GM12892 (cell line): ENCODE measurements at regions not wholly inside any gene's neighbourhood (a gene's known extent, or its start where the extent isn't known, plus 50 kb on each side); places are given as distances from the start of the nearest gene placed in this dataset.

Experiments used
- DNase-seq: peaks from one replicate; pipeline ENCODE4 v3.0.0; 2011; ENCODE audit not compliant: insufficient read length
- FAIRE-seq: peaks from 2 replicates; lab custom pipeline; 2011; peaks lifted over from hg19 to GRCh38; lab: Jason Lieb, UNC
- POLR2A ChIP-seq: IDR thresholded peaks from 2 replicates; pipeline ENCODE4 v1.6.1; 2011; ENCODE audit warnings: low read depth, low read length, control low read depth
- POLR2AphosphoS5 ChIP-seq: IDR thresholded peaks from 2 replicates; pipeline ENCODE4 v1.6.1; 2011; ENCODE audit warnings: low read depth, low read length, control low read depth
- TAF1 ChIP-seq: IDR thresholded peaks from 2 replicates; pipeline ENCODE4 v1.6.1; 2011; ENCODE audit warnings: low read depth, mild to moderate bottlenecking, control low read depth, low read length, borderline replicate concordance

DNA sequence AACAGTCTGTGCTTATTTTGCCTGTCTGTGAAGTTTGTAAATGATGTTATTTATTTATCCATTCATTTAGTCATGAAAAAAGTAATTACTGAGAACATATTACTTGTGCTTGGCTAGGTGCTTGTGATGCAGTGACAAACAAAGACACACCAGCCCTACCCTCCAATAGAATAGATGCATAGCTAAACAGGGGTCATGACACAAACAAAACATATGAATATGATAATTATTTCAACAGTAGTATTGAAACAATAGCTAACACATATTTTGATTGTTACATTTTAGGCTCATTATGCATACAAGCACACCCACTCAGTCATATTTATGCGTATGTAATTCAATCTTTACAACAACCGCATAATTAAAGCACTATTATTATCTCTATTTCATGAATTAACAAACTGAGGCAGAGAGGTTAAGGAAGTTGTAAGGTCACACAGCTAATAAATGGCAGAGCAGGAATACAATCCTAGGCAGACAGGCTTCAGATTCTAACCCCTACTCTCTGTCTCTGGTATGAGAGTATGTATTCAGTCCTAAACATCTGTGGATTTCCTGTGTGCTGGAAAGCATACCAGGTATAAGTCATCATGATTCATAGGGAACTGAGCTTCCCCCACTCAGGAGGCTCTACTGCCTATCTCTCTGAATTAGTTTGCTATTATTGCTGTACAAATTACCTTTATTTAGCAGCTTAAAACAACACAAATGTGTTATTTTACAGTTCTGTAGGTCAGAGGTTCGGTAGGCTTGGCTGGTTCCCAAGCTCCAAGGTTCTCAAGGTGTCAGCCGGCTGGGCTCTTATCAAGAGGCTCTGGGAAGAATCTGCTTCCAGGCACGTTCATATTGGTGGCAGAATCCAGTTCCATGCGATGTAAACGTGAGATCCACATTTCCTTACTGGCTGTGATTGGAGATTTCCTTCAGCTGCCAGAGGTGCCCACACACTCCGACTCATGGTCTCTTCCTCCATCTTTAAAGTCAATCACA lies 509.4 kb downstream of the GALC start:
- no peak for TF ChIP-seq POLR2AphosphoS5
- DNase-seq = no peak
- no peak for FAIRE-seq

DNA sequence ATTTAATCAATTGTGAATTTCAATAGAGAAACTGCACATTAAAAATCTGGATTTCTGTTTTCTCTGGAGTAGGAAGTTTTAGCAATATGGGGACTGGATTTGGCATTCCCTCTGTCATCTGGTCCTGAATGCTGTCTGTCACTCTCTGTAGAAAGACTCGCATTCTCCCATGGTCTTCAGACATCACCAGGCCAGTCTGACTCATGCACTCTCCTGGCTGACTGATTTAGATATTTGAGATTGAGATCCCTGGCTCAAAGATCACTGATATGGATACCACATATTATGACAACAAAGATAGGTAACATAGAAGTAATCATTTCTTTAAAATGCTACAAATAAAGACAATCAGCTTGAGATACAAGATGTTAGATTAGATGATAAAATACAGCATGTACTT lies 524.5 kb downstream of the GALC start:
- TF ChIP-seq POLR2AphosphoS5 (no peak), POLR2A (no peak), TAF1 (no peak)
- FAIRE-seq (no peak), DNase-seq (no peak)

DNA sequence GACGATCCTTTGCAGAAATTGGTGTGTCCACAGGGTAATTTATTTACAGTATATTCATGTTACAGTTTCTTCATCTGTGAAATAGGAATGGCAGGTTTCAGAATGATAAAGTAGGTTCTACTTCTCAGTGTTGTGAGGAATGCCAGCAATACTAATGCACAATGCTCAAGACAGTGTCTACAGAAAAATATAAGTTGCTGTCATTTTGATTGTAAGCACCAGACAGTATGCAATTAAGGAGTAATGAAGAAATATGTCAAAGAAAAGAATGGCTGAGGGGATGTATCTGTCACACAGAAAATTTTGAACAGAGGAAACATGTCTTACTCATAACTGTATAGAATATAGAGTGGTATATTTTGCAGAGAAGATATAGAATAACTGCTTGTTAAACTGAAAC lies 525.4 kb downstream of the GALC start:
- TF ChIP-seq POLR2AphosphoS5 (no peak), POLR2A (no peak), TAF1 (no peak)
- FAIRE-seq (no peak), DNase-seq (no peak)

DNA sequence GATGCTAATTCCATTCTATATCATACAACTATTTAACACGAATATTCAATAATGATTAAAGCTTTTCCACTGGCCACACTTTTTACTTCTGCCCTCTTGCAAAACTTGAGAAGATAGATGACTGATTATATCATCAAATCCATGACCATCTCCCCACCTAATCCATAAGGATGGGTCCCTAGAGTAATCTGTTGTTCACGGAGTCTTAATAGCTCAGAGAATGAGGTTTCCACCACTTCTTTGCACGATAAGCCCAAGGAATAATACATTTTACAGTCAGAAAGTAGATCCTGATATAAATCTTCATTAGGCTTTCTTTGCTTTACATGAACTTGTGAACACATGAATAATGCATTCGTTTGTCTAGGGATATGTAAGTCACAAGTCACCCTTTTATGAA lies 527.2 kb downstream of the GALC start:
- DNase-seq (no peak), FAIRE-seq (no peak)
- TF ChIP-seq POLR2A = no peak
- TF ChIP-seq TAF1 = no peak
- no peak for TF ChIP-seq POLR2AphosphoS5

DNA sequence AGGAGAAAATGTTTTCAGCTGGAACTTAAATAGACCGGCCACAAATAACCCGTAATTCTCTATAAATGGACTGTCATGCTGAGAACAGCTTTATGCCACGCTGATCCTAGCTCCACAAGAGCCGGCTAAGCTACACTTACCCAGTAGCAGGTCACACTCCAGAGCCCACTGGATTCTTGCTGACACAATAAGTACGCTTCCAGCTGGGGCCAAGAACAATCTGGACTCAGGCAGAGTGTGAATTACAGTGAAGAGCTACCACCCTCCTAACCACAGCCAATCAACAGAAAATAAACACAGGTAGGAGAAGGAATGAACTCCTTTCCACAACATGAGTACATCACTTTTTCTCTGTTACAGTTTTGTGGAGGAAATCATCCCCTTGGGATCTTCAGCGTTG lies 531.3 kb downstream of the GALC start:
- DNase-seq (no peak), FAIRE-seq (no peak)
- TF ChIP-seq POLR2AphosphoS5 = no peak
- TF ChIP-seq TAF1 = no peak
- no peak for TF ChIP-seq POLR2A

DNA sequence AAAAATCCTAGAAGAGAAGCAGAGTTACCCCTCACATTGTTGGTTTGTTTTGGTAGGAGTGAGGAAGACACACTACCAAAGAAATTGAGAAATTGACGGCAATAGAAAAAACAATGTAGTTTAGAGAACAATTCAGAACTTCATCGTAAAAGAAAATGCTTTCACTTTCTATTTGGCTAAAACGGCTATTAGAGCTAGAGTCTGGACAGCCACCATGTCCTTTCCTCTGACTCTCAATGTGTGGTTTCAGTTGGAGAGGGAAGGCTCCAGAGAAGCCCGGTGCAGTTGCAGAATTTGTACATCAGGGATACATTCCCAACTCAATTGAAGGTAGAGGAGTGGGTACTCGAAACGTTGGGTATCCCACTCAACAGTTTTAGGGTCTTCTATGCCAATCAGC lies 535.3 kb downstream of the GALC start:
- no peak for DNase-seq
- no peak for TF ChIP-seq POLR2A
- TF ChIP-seq TAF1 = no peak
- no peak for TF ChIP-seq POLR2AphosphoS5
- FAIRE-seq = no peak

DNA sequence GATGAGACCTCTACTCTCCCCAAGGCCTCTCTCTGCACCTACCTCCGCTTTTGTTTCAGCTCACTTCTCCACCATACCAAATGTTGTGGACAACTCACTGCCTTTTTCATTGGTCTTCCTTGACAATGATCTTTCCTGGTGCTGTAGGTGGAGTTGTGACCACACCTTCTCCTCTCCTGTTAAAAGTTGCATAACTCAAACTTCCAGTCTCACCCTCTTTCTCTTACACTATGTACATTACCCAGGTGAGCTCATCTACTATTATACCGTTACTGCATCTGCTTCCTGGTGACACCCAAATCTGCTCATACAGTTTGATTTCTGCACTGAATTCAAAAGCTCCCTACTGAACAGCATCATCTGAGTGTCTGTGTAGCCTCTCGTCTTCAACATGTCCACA lies 542.8 kb downstream of the GALC start:
- TF ChIP-seq POLR2A (no peak), POLR2AphosphoS5 (no peak), TAF1 (no peak)
- no peak for FAIRE-seq
- no peak for DNase-seq

DNA sequence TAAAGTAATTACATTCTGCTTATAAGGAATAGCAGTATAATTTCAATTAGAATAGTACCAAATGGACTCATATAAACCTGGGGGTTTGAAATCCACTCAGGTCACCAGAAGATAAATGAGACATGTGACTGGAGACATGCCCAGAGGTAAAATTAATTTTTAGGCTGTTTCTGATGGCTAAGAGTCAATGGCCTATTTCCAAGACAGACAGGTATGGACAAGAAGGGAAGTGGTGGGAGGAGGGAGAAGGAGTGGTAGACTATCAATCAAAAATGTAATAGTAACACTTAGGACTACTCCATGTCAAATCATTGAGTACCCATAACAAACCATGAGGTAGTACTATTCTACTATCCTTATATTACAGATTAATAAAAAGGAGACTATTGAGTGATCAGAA lies 544.0 kb downstream of the GALC start:
- no peak for FAIRE-seq
- no peak for DNase-seq
- TF ChIP-seq POLR2AphosphoS5 = no peak
- no peak for TF ChIP-seq POLR2A
- no peak for TF ChIP-seq TAF1

DNA sequence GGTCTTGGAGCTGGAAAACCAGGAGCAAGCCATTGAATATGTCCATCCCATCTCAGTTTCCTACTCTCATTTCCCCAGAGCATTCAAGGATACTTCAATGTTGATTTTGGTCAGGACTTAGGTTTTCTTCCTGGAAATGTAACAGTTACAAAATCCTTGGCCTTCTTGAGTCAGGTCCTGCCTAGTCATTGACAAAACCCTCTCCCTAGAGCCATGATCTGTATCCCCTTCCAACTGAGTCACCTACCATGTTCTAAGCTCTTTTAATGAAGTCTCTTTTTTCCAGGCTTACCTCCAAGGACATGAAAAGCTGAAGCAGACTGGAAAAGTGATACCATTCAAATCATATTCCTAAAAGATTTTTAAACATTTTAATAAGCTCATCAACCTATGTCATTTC lies 549.2 kb downstream of the GALC start:
- DNase-seq = no peak
- TF ChIP-seq TAF1 = no peak
- no peak for TF ChIP-seq POLR2A
- no peak for TF ChIP-seq POLR2AphosphoS5
- no peak for FAIRE-seq

DNA sequence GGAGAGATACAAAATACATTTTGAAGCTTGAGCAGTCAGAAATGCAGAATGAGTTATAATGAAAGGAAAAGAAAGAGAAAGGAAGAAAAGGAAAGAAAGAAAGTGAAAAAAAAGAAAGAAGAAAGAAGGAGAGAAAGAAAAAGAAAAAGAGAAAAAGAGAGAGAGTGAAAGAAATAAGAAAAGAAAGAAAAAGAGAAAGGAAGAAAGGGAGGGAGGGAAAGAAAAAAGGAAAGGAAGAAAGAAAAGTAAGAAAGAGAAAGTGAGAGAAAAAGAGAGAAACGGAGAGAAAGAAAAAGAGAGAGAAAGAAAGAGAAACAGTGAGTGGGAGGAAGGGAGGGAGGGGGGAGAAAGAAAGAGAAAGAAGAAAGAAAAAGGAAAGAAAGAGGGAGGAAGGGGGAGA lies 549.9 kb downstream of the GALC start:
- DNase-seq (no peak), FAIRE-seq (no peak)
- TF ChIP-seq POLR2A = no peak
- TF ChIP-seq TAF1 = no peak
- no peak for TF ChIP-seq POLR2AphosphoS5

DNA sequence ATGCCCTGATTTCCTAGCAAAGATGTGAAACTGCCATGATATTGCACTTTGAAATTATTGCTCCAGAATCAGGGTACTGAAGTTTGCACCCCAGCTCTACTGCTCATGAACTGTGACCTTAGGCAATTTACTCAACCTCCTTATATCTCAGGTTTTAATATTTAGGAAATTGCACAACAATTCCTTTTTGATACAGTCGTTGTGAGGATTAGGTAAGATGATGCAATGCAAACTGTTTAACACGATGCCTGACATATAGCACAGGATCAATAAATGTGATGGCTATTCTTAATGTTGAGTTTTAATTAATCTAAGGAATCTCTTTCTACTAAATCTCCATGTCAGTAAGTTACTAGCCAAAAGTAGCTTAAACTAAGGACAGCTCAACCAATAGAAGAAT lies 555.8 kb downstream of the GALC start:
- TF ChIP-seq TAF1 (no peak), POLR2AphosphoS5 (no peak), POLR2A (no peak)
- FAIRE-seq = no peak

DNA sequence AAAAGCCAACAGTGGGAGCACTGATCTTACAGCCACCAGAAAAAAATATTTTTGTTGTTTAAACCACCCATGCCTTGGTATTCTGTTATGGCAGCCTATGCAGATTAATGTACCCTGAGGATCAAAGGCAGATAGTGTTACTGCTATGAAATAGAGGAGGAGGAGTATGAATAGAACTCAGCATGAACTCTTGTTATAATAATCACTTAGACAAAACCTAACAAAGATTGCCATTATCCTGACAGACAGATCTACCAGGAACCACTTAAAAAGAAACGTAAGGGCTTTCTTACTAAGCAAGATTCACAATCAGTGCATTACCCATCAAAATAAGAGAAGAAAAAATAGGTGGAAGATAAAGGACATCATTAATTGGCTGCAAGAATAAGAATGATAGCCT lies 558.3 kb downstream of the GALC start:
- FAIRE-seq (no peak), DNase-seq (no peak)
- no peak for TF ChIP-seq TAF1
- TF ChIP-seq POLR2AphosphoS5 = no peak
- no peak for TF ChIP-seq POLR2A

More for the DNA sequence above, 555.8 kb downstream of the GALC start:
- DNase-seq = no peak
